H1 (cell line): ENCODE measurements at regions not wholly inside any gene's neighbourhood (a gene's known extent, or its start where the extent isn't known, plus 50 kb on each side); places are given as distances from the start of the nearest gene placed in this dataset.

Source experiments
- CTCF ChIA-PET: fragments of 300-600 bp; sonication (Branson Sonifier 250); formaldehyde crosslinking; loops from one replicate; lab custom pipeline; 2021; ENCODE audit not compliant: partially characterized antibody; lab: Charles Lee
- POLR2A ChIA-PET: fragments of 300-600 bp; sonication (Branson Sonifier 250); formaldehyde crosslinking; loops from one replicate; lab custom pipeline; 2021; ENCODE audit warnings: inconsistent platforms; ENCODE audit not compliant: partially characterized antibody; lab: Charles Lee
- DNase-seq, 2 experiments: peaks; one replicate each; pipeline versions ENCODE4 v3.0.0 to v3.0.0-alpha.2; 2010 to 2022; ENCODE audit warnings: low spot score in 2 of 2, low read depth in 1 of 2, mixed read lengths in 1 of 2
- FAIRE-seq: peaks from 2 replicates; lab custom pipeline; 2011; peaks lifted over from hg19 to GRCh38; lab: Jason Lieb, UNC
- H2AFZ ChIP-seq: 2 replicates; pipeline ENCODE4 v1.8.1; 2012; ENCODE audit warnings: low read length, inconsistent platforms
- H2AK5ac ChIP-seq: 2 replicates; pipeline ENCODE4 v1.6.1; 2013; ENCODE audit warnings: low read depth, low read length
- H2BK120ac ChIP-seq: replicated peaks from 2 replicates; pipeline ENCODE3; 2013; ENCODE audit warnings: low read depth, low read length, inconsistent platforms
- H2BK12ac ChIP-seq: 2 replicates; pipeline ENCODE4 v1.6.1; 2013; ENCODE audit warnings: low read depth, low read length
- H2BK15ac ChIP-seq: 2 replicates; pipeline ENCODE4 v1.6.1; 2013; ENCODE audit warnings: low read length
- H2BK20ac ChIP-seq: 2 replicates; pipeline ENCODE4 v1.6.1; 2013; ENCODE audit warnings: low read length
- H2BK5ac ChIP-seq: 2 replicates; pipeline ENCODE4 v1.6.1; 2013; ENCODE audit warnings: low read depth, low read length
- H3K14ac ChIP-seq: 2 replicates; pipeline ENCODE4 v1.6.1; 2013; ENCODE audit warnings: inconsistent platforms; ENCODE audit not compliant: insufficient read length
- H3K18ac ChIP-seq: 2 replicates; pipeline ENCODE4 v1.6.1; 2013; ENCODE audit warnings: low read length; ENCODE audit errors: extremely low read depth
- H3K23ac ChIP-seq: 2 replicates; pipeline ENCODE4 v1.6.1; 2013; ENCODE audit warnings: inconsistent platforms; ENCODE audit not compliant: insufficient read length
- H3K23me2 ChIP-seq: 2 replicates; pipeline ENCODE4 v1.6.1; 2013; ENCODE audit warnings: low read depth, low read length
- H3K27ac ChIP-seq: 2 replicates; pipeline ENCODE4 v1.6.1; 2011; ENCODE audit warnings: low read depth, low read length, inconsistent platforms
- H3K27me3 ChIP-seq, 4 experiments: replicated peaks in 1 of 4; 1 replicate in 1 of 4; 2 replicates in 3 of 4; pipeline versions ENCODE4 v1.6.1 to v1.8.1; 2011 to 2013; ENCODE audit warnings: low read length in 3 of 4, mild to moderate bottlenecking in 3 of 4, inconsistent platforms in 2 of 4, mixed read lengths in 2 of 4, moderate library complexity in 1 of 4; ENCODE audit not compliant: control insufficient read depth in 3 of 4, insufficient read depth in 3 of 4; ENCODE audit errors: extremely low read depth in 1 of 4
- H3K36me3 ChIP-seq, 4 experiments: 2 replicates each; pipeline versions ENCODE4 v1.6.1 to v1.8.1; 2011 to 2013; ENCODE audit warnings: mild to moderate bottlenecking in 4 of 4, low read length in 3 of 4, moderate library complexity in 2 of 4, control low read depth in 1 of 4, inconsistent platforms in 1 of 4; ENCODE audit not compliant: insufficient read depth in 4 of 4, control insufficient read depth in 2 of 4
- H3K4ac ChIP-seq: replicated peaks from 2 replicates; pipeline ENCODE3; 2013; ENCODE audit warnings: low read length, low read depth, mixed read lengths, inconsistent platforms; ENCODE audit not compliant: insufficient read length
- H3K4me1 ChIP-seq, 4 experiments: replicated peaks in 1 of 4; 1 replicate in 1 of 4; 2 replicates in 3 of 4; pipeline versions ENCODE4 v1.6.1 to v1.8.1; 2011 to 2013; ENCODE audit warnings: low read length in 3 of 4, inconsistent platforms in 2 of 4, mixed read lengths in 1 of 4; ENCODE audit not compliant: insufficient read depth in 4 of 4, control insufficient read depth in 3 of 4
- H3K4me2 ChIP-seq, 2 experiments: 2 replicates each; pipeline versions ENCODE4 v1.6.1 to v1.8.1; 2011 to 2013; ENCODE audit warnings: low read depth in 2 of 2, low read length in 2 of 2, control low read depth in 1 of 2, inconsistent platforms in 1 of 2, mild to moderate bottlenecking in 1 of 2; ENCODE audit not compliant: insufficient read depth in 1 of 2
- H3K4me3 ChIP-seq, 4 experiments: fragments of 200-600, 300-600 bp in 1 of 4; sonication (generic), shearing (Covaris generic), sonication (Bioruptor Twin) in 1 of 4; 2 replicates each; pipeline versions ENCODE4 v1.5.1 to v1.8.1; 2011 to 2016; ENCODE audit warnings: low read length in 4 of 4, low read depth in 3 of 4, control low read depth in 2 of 4, inconsistent platforms in 2 of 4, mild to moderate bottlenecking in 2 of 4, mixed read lengths in 1 of 4, moderate library complexity in 1 of 4; ENCODE audit not compliant: insufficient read depth in 2 of 4; ENCODE audit errors: extremely low read depth in 1 of 4
- H3K56ac ChIP-seq: replicated peaks from 2 replicates; pipeline ENCODE3; 2013; ENCODE audit warnings: low read depth, mild to moderate bottlenecking, mixed read lengths, low read length, inconsistent platforms; ENCODE audit not compliant: insufficient read length
- H3K79me1 ChIP-seq: 2 replicates; pipeline ENCODE4 v1.6.1; 2013; ENCODE audit warnings: low read depth, low read length, control low read depth
- H3K79me2 ChIP-seq, 2 experiments: 2 replicates each; pipeline versions ENCODE4 v1.6.1 to v1.8.1; 2012 to 2013; ENCODE audit warnings: low read length in 2 of 2, mild to moderate bottlenecking in 2 of 2, inconsistent platforms in 1 of 2; ENCODE audit not compliant: insufficient read depth in 2 of 2, control insufficient read depth in 1 of 2
- H3K9ac ChIP-seq, 4 experiments: replicated peaks in 1 of 4; 1 replicate in 1 of 4; 2 replicates in 3 of 4; pipeline versions ENCODE4 v1.6.1 to v1.8.1; 2011 to 2013; ENCODE audit warnings: low read depth in 3 of 4, low read length in 3 of 4, control low read depth in 2 of 4, mild to moderate bottlenecking in 2 of 4, moderate library complexity in 2 of 4, inconsistent platforms in 1 of 4; ENCODE audit errors: extremely low read depth in 1 of 4
- H3K9me3 ChIP-seq, 2 experiments: 2 replicates each; pipeline versions ENCODE4 v1.6.1 to v1.8.1; 2012 to 2013; ENCODE audit warnings: mild to moderate bottlenecking in 2 of 2, moderate library complexity in 2 of 2, control low read depth in 1 of 2, inconsistent platforms in 1 of 2, low read depth in 1 of 2, low read length in 1 of 2, mixed read lengths in 1 of 2; ENCODE audit not compliant: insufficient read depth in 2 of 2
- H4K20me1 ChIP-seq, 2 experiments: replicated peaks in 1 of 2; 2 replicates each; pipeline versions ENCODE3 to v1.8.1; 2011 to 2013; ENCODE audit warnings: inconsistent platforms in 2 of 2, low read length in 2 of 2, mild to moderate bottlenecking in 1 of 2; ENCODE audit not compliant: insufficient read depth in 2 of 2, control insufficient read depth in 1 of 2
- H4K5ac ChIP-seq: 2 replicates; pipeline ENCODE4 v1.6.1; 2013; ENCODE audit warnings: low read length, low read depth, mixed read lengths, inconsistent platforms; ENCODE audit not compliant: insufficient read length
- H4K8ac ChIP-seq: 2 replicates; pipeline ENCODE4 v1.8.0; 2013; ENCODE audit warnings: mild to moderate bottlenecking, moderate library complexity, low read length, inconsistent platforms; ENCODE audit not compliant: insufficient read depth; ENCODE audit errors: extremely low read depth
- H4K91ac ChIP-seq: replicated peaks from 2 replicates; pipeline ENCODE3; 2013; ENCODE audit warnings: low read length, mixed read lengths, inconsistent platforms; ENCODE audit not compliant: insufficient read length
- BACH1 ChIP-seq: IDR thresholded peaks from 2 replicates; pipeline ENCODE4 v1.6.1; 2012; ENCODE audit warnings: low read length, improper control_type of control experiment
- EZH2 ChIP-seq: fragments of 200-600 bp; sonication (generic); IDR thresholded peaks from 2 replicates; pipeline ENCODE4 v1.7.1; 2012; ENCODE audit warnings: low read depth, mild to moderate bottlenecking, moderate library complexity, low read length, inconsistent platforms; ENCODE audit not compliant: severe bottlenecking
- RFX5 ChIP-seq: IDR thresholded peaks from 2 replicates; pipeline ENCODE4 v1.6.1; 2011; ENCODE audit warnings: low read depth, low read length, improper control_type of control experiment, borderline replicate concordance
- SP2 ChIP-seq: IDR thresholded peaks from 2 replicates; pipeline ENCODE4 v1.6.1; 2012; ENCODE audit warnings: mild to moderate bottlenecking, low read length, inconsistent platforms
- TAF1 ChIP-seq: IDR thresholded peaks from 2 replicates; pipeline ENCODE4 v1.6.1; 2011; ENCODE audit warnings: mild to moderate bottlenecking, low read depth, low read length
- WGBS, 2 experiments: shearing (Covaris generic) in 1 of 2; methylation state at CpG; one replicate each; pipeline versions ENCODE4 v1.1.6 to v1.1.7; 2013 to 2015; ENCODE audit warnings: low lambda C conversion rate in 2 of 2, mixed read lengths in 2 of 2, inconsistent platforms in 1 of 2, low coverage in 1 of 2, missing lambda C conversion rate in 1 of 2; ENCODE audit not compliant: insufficient replicate concordance in 2 of 2, insufficient coverage in 1 of 2, insufficient read length in 1 of 2; ENCODE audit errors: extremely low coverage in 1 of 2, missing lambda C conversion rate in 1 of 2; 5-methylcytosine and 5-hydroxymethylcytosine counted together

DNA sequence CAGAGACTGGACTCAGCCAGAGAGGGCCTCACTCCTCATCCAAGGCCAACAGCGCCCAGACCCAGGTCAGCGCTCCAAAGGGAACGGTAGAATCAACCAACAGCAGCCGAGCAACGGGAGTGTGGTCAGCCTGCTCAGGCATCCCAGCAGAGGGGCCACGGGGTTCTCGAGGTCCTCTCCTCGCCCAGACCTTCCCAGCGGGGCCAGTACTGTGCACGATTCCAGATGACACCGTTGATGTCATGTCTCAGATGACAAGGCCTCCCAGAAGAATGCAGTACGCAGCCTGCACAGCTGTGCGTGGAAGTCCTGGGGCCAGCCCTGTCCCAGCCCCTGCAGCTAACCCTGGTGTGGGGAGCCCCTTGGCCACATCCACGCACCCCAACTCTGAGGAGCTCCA, 141.0 kb upstream of the PPP1R26 start:
- H2AFZ ChIP-seq, result no peak overlapping the region
- peaks cover 0 to 3% of the 10 kb centered on the region in 2 experiments for H4K20me1 ChIP-seq
- H2BK12ac ChIP-seq, result peak overlapping the region; percentile 99
- peak overlapping the region; percentile 92 for H3K4ac ChIP-seq
- WGBS, 2 experiments, result 90% methylated on average over 14 of the region's 14 CpGs; no CpG with 5 or more reads in 1 of the 2 experiments
- peaks cover 3% of the 10 kb centered on the region; the same call in 1 of the 2 replicates for H3K79me1 ChIP-seq
- 0 out of 4 replicates have a peak, but pooled peaks cover 0 to 3% of the 10 kb centered on the region in 2 experiments for H3K9me3 ChIP-seq
- no peak overlapping the region; a peak in 1 of 7 replicates for H3K9ac ChIP-seq
- peak overlapping the region; percentile 100 for H2BK20ac ChIP-seq
- no peaks in the 10 kb centered on the region for H3K79me2 ChIP-seq
- H3K56ac ChIP-seq, result peak overlapping the region; percentile 38
- peak overlapping the region; percentile 99 for H2BK5ac ChIP-seq
- H3K36me3 ChIP-seq, result no peaks in the 10 kb centered on the region
- no peaks in the 10 kb centered on the region; a peak in 1 of 7 replicates for H3K27me3 ChIP-seq
- no peak for FAIRE-seq
- no peak for DNase-seq
- H4K91ac ChIP-seq, result peak overlapping the region; percentile 100
- peak overlapping the region; percentile 99 for H3K18ac ChIP-seq
- ChIA-PET CTCF (interaction anchor here (1.0 to 9.5 kb wide), 5 partner anchors 10 to 252 kb away, joined by 4 to 50 read pairs (median 9); no protein-coding TSS in a partner anchor), POLR2A (no interaction called here)
- H3K4me2 ChIP-seq, result no peak overlapping the region
- H2AK5ac ChIP-seq, result peak overlapping the region; percentile 89
- peak overlapping the region; percentile 45; the same call in 1 of the 2 replicates for H4K8ac ChIP-seq
- H3K27ac ChIP-seq, result peak overlapping the region; percentile 62
- peaks cover 7% of the 10 kb centered on the region; the same call in 1 of the 2 replicates for H3K23me2 ChIP-seq
- no peak for TF ChIP-seq RFX5
- TF ChIP-seq BACH1, result no peak
- TF ChIP-seq TAF1, result no peak
- no peak for TF ChIP-seq EZH2
- TF ChIP-seq SP2, result no peak
- H2BK120ac ChIP-seq, result peak overlapping the region; percentile 86
- H2BK15ac ChIP-seq, result peak overlapping the region; percentile 98; the same call in 1 of the 2 replicates
- peak overlapping the region; percentile 24 for H4K5ac ChIP-seq
- no peak overlapping the region for H3K4me3 ChIP-seq
- H3K14ac ChIP-seq, result no peak overlapping the region
- H3K4me1 ChIP-seq, result peaks cover 2 to 29% (median 24%) of the 10 kb centered on the region in 4 experiments
- H3K23ac ChIP-seq, result no peak overlapping the region
